ENCODE measurements at regions not wholly inside any gene's neighbourhood (a gene's known extent, or its start where the extent isn't known, plus 50 kb on each side); places are given as distances from the start of the nearest gene placed in this dataset.

GRCh38 chr13:104592545-104593250 lies 1526.5 kb upstream of the SLC10A2 start:
- no peak for TF ChIP-seq CTCF (IDR thresholded peaks at IDR 0.05)
- TF ChIP-seq POLR2AphosphoS5 (IDR thresholded peaks at IDR 0.05) = no peak

Data from breast epithelium (tissue), 3 donors.